Activated naive CD8-positive, alpha-beta T cell treated with anti-CD3 and anti-CD28 coated beads, Interleukin-2, amount 50 U/mL, for 16 hours (primary cell): ENCODE measurements at regions not wholly inside any gene's neighbourhood (a gene's known extent, or its start where the extent isn't known, plus 50 kb on each side); places are given as distances from the start of the nearest gene placed in this dataset.

Source experiments
- DNase-seq: peaks from one replicate; pipeline ENCODE4 v3.0.0-alpha.2; 2020; ENCODE audit warnings: low read depth, low spot score

- DNase-seq = no peak
Measured at GRCh38 chr12:14148489-14149270, 167.3 kb upstream of the GRIN2B start.

GRCh38 chr12:14153803-14154202 is 172.4 kb upstream of the GRIN2B start:
- DNase-seq = no peak

- no peak for DNase-seq
Measured at GRCh38 chr12:14156606-14157005, 175.2 kb upstream of the GRIN2B start.

GRCh38 chr12:14157088-14157747 is 175.8 kb upstream of the GRIN2B start:
- no peak for DNase-seq

GRCh38 chr12:14164266-14164665 is 182.9 kb upstream of the GRIN2B start:
- no peak for DNase-seq

GRCh38 chr12:14167005-14167628 is 185.7 kb upstream of the GRIN2B start:
- DNase-seq = no peak

GRCh38 chr12:14169281-14169680 is 187.9 kb upstream of the GRIN2B start:
- no peak for DNase-seq

GRCh38 chr12:14171106-14171505 is 189.7 kb upstream of the GRIN2B start:
- no peak for DNase-seq

- DNase-seq = no peak
Measured at GRCh38 chr12:14175206-14175605, 190.3 kb upstream of the ATF7IP start.

GRCh38 chr12:14185427-14186192 is 179.9 kb upstream of the ATF7IP start:
- DNase-seq = no peak

GRCh38 chr12:14186193-14186502 is 179.3 kb upstream of the ATF7IP start:
- DNase-seq = no peak

- DNase-seq = no peak
Measured at GRCh38 chr12:14187002-14187401, 178.5 kb upstream of the ATF7IP start.

GRCh38 chr12:14187966-14188365 is 177.5 kb upstream of the ATF7IP start:
- DNase-seq = no peak

GRCh38 chr12:14188744-14189143 is 176.7 kb upstream of the ATF7IP start:
- DNase-seq = no peak

GRCh38 chr12:14190694-14191093 is 174.8 kb upstream of the ATF7IP start:
- DNase-seq = no peak

GRCh38 chr12:14191612-14192011 is 173.9 kb upstream of the ATF7IP start:
- no peak for DNase-seq

GRCh38 chr12:14193639-14194038 is 171.8 kb upstream of the ATF7IP start:
- DNase-seq = no peak

GRCh38 chr12:14194572-14194971 is 170.9 kb upstream of the ATF7IP start:
- no peak for DNase-seq

GRCh38 chr12:14199455-14200198 is 165.9 kb upstream of the ATF7IP start:
- DNase-seq = no peak

GRCh38 chr12:14200598-14200997 is 164.9 kb upstream of the ATF7IP start:
- DNase-seq = no peak

GRCh38 chr12:14201291-14201690 is 164.2 kb upstream of the ATF7IP start:
- no peak for DNase-seq
